ENCODE measurements at regions not wholly inside any gene's neighbourhood (a gene's known extent, or its start where the extent isn't known, plus 50 kb on each side); places are given as distances from the start of the nearest gene placed in this dataset.
"Not testable (repeated sequence)": the region's sequence is repeated elsewhere in the genome, so short reads cannot be mapped to it uniquely, and the experiment has no call there.

DNA sequence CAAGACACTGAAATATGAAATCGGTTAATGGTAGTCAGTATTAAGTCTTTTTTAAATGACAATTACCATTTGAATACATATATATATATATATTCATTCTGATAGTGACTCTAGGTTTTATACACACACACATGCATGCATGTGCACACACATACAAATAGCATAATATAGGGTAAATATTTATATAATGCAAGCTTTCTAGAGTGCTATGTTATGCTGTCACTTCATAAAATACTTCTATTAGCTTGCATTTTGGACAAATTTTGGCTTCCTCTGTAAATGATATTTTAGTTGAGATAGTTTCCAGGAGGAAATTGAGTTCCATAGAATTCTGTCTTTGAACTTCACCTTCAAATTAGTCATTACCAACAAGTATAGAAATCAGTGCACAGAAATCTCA, 89.9 kb upstream of the EPHA3 start:
- H3K27ac ChIP-seq (ENCODE audit: low read length) = no peak overlapping the region
- H3K27me3 ChIP-seq (ENCODE audit: insufficient read depth, low read length) = no peaks in the 10 kb centered on the region
- no peaks in the 10 kb centered on the region for H3K9me3 ChIP-seq (ENCODE audit: insufficient read depth, low read depth, low read length)
- H3K4me1 ChIP-seq (ENCODE audit: insufficient read depth, low read length) = no peaks in the 10 kb centered on the region
- H3K9ac ChIP-seq (ENCODE audit: low read depth, low read length) = no peak overlapping the region
- H3K4me3 ChIP-seq (ENCODE audit: low read length) = no peak overlapping the region
- no peaks in the 10 kb centered on the region for H3K36me3 ChIP-seq (ENCODE audit: insufficient read depth, low read depth, low read length)

DNA sequence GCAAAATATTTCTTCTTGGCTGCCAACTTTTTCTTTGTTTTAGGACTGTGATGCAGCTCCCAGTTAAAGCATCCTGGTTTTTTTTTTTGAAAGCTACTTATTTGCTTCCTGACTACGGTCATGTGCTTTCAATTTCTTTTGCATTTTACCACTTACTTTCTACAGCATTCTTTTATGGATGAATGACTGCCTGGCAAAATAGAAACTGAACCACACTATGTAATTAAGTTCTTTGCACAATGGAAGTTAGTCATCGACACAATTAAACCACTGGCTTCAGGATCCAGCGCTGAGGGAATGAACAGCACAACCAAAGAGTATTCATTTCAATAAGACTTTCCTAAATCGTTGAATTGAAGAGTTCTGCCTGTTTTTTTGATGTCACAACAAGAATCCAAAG, 82.2 kb upstream of the EPHA3 start:
- H3K27ac ChIP-seq (ENCODE audit: low read length) = no peak overlapping the region
- H3K36me3 ChIP-seq (ENCODE audit: insufficient read depth, low read depth, low read length) = no peaks in the 10 kb centered on the region
- no peaks in the 10 kb centered on the region for H3K27me3 ChIP-seq (ENCODE audit: insufficient read depth, low read length)
- no peak overlapping the region for H3K4me3 ChIP-seq (ENCODE audit: low read length)
- H3K4me1 ChIP-seq (ENCODE audit: insufficient read depth, low read length) = no peaks in the 10 kb centered on the region
- H3K9me3 ChIP-seq (ENCODE audit: insufficient read depth, low read depth, low read length) = no peaks in the 10 kb centered on the region
- H3K9ac ChIP-seq (ENCODE audit: low read depth, low read length) = no peak overlapping the region

DNA sequence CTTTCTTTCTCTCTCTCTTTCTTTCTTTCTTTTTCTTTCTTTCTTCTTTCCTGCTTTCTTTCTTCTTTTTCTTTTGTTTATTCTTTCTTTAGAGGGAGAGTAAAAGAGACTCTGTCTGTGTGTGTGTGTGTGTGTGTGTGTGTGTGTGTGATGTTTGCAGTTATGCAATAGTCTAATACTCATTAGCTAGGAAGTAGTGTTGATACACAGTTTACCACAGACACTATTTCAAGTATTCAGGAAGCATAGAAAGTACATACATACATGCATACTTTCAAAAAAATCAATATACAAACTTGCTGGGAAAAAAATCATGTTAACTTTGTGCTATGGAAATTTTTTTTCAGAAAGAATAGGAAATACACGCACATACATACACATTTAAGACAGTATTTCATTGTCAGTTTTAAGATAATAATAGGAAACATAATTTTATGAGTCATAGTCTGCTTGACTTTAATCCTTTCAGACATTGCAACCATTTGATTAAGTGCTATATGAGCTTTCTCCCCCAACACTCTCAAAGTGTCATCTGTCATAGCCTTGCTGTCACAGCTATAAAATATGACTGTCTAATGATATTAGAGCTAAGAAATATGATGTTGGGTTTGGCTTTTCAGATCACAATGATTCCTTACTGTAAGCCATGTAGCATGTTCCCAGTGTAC, 74.9 kb upstream of the EPHA3 start:
- Histone ChIP-seq H3K4me1 (ENCODE audit: insufficient read depth, low read length) (no peaks in the 10 kb centered on the region), H3K36me3 (ENCODE audit: insufficient read depth, low read depth, low read length) (no peaks in the 10 kb centered on the region), H3K4me3 (ENCODE audit: low read length) (no peak overlapping the region), H3K9ac (ENCODE audit: low read depth, low read length) (no peak overlapping the region), H3K27me3 (ENCODE audit: insufficient read depth, low read length) (no peaks in the 10 kb centered on the region), H3K27ac (ENCODE audit: low read length) (no peak overlapping the region), H3K9me3 (ENCODE audit: insufficient read depth, low read depth, low read length) (no peaks in the 10 kb centered on the region; the same call in 1 of the 2 replicates)

DNA sequence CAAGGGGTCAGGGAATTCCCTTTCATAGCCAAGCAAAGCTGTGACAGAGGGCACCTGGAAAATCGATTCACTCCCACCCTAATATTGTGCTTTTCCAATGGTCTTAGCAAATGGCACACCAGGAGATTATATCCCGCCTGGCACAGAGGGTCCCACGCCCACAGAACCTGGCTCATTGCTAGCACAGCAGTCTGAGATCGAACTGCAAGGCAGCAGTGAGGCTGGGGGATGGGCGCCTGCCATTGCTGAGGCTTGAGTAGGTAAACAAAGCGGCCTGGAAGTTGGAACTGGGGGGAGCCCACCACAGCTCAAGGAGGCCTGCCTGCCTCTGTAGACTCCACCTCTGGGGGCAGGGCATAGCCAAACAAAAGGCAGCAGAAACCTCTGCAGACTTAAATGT, 72.7 kb upstream of the EPHA3 start:
- H3K27ac ChIP-seq (ENCODE audit: low read length); H3K4me1 ChIP-seq (ENCODE audit: insufficient read depth, low read length); H3K9me3 ChIP-seq (ENCODE audit: insufficient read depth, low read depth, low read length); H3K4me3 ChIP-seq (ENCODE audit: low read length); H3K36me3 ChIP-seq (ENCODE audit: insufficient read depth, low read depth, low read length); H3K27me3 ChIP-seq (ENCODE audit: insufficient read depth, low read length); H3K9ac ChIP-seq (ENCODE audit: low read depth, low read length): not testable (repeated sequence)

DNA sequence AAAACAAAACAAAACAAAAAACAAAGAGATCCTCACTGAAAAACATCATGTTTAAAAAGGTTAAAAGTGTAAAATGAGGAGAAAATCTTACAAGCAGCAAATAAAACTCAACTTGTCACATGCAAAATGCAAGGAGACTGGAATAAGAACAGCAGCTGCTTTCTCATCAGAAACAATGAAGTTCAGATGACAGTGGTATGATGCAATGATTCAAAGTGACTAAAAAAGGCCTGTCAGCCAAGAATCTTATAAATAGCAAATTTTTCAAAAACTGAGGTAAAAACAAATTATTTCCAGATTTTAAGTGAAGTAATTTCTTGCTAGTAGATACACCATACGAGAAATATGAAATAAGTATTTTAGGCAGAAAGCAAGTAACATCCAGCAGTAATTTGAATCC, 68.6 kb upstream of the EPHA3 start:
- Histone ChIP-seq H3K4me3 (ENCODE audit: low read length) (no peak overlapping the region), H3K27ac (ENCODE audit: low read length) (no peak overlapping the region), H3K9me3 (ENCODE audit: insufficient read depth, low read depth, low read length) (no peaks in the 10 kb centered on the region; the same call in 1 of the 2 replicates), H3K9ac (ENCODE audit: low read depth, low read length) (no peak overlapping the region), H3K27me3 (ENCODE audit: insufficient read depth, low read length) (no peaks in the 10 kb centered on the region), H3K4me1 (ENCODE audit: insufficient read depth, low read length) (no peaks in the 10 kb centered on the region; the same call in 1 of the 2 replicates), H3K36me3 (ENCODE audit: insufficient read depth, low read depth, low read length) (no peaks in the 10 kb centered on the region)

DNA sequence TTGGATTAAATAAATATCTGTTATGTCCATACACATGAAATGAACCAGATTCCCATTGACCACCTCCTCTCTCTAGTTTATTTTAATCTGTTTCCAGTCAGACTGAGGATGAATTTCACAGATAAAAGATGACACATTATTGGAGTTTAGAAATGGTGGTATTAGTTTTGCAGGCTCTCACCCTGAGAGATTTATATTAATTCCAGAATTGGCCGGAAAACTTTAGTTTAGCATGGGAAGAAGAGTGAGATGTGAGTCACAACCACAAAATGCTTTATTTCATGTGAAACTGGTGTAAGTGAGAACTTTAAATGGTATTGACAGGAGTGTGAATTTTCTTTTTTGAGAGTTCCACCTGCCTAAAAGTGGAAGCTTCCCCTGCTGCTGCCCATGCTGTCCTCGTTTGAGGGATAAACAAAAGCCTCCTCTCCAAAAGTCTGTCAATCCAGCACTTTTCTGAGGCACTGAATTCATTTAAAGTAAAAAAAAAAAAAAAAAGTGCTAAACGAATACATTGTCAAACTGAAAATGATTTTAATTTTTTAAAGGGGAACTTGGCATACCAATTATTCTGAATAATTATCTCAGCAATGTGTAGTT, 65.1 kb upstream of the EPHA3 start:
- Histone ChIP-seq H3K36me3 (ENCODE audit: insufficient read depth, low read depth, low read length) (no peaks in the 10 kb centered on the region), H3K4me3 (ENCODE audit: low read length) (no peak overlapping the region), H3K9ac (ENCODE audit: low read depth, low read length) (no peak overlapping the region), H3K4me1 (ENCODE audit: insufficient read depth, low read length) (peaks cover 10% of the 10 kb centered on the region; the same call in 1 of the 2 replicates), H3K27me3 (ENCODE audit: insufficient read depth, low read length) (no peaks in the 10 kb centered on the region), H3K9me3 (ENCODE audit: insufficient read depth, low read depth, low read length) (no peaks in the 10 kb centered on the region), H3K27ac (ENCODE audit: low read length) (no peak overlapping the region)

DNA sequence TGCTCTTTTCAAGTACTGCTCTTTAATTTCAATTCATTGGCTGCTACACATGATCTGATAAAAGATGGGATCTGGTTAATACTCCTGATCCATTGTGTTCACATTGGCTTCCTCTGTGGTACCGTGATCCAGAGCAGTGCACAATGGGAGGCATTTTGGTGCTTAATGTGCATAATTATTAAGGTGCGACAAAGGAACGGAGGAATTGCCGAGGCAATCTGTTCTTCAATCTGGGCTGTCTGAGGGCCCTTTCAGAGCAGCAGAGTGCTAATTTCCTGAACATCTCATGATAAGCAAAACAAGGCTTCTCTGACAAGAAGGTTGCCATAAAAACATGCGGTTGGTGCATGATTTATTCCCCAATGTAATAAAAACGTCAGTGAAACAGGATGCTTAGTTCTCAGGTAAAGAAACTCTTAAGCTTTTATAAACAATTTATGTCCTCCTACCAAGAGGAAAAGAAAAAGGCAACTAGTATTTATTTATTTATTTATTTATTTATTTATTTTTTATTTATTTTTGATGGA, 64.0 kb upstream of the EPHA3 start:
- Histone ChIP-seq H3K27ac (ENCODE audit: low read length) (no peak overlapping the region), H3K27me3 (ENCODE audit: insufficient read depth, low read length) (no peaks in the 10 kb centered on the region), H3K9ac (ENCODE audit: low read depth, low read length) (no peak overlapping the region), H3K4me1 (ENCODE audit: insufficient read depth, low read length) (peaks cover 10% of the 10 kb centered on the region; the same call in 1 of the 2 replicates), H3K36me3 (ENCODE audit: insufficient read depth, low read depth, low read length) (no peaks in the 10 kb centered on the region), H3K9me3 (ENCODE audit: insufficient read depth, low read depth, low read length) (no peaks in the 10 kb centered on the region), H3K4me3 (ENCODE audit: low read length) (no peak overlapping the region)

DNA sequence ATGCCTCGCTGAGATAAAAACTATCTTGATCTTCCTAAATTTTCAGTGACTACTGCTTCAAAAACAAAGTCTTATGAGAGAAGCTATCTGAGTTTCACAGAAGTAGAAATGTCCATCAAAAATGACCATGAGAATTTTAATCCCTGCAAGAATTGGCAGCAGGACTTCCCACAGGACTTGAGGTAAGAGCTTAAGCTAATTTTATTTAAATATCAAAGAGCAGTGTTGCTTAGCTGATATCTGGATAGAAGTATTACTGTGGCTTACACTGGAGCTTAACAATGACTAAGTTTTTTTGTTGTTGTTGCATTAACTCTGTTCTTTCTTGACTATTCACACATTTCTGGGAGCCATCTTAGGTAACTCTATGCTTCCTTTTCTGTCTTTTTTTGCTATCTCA, 60.8 kb upstream of the EPHA3 start:
- H3K27ac ChIP-seq (ENCODE audit: low read length) = no peak overlapping the region
- no peak overlapping the region for H3K4me3 ChIP-seq (ENCODE audit: low read length)
- H3K9me3 ChIP-seq (ENCODE audit: insufficient read depth, low read depth, low read length) = no peaks in the 10 kb centered on the region
- H3K27me3 ChIP-seq (ENCODE audit: insufficient read depth, low read length) = no peaks in the 10 kb centered on the region
- peaks cover 10% of the 10 kb centered on the region; the same call in 1 of the 2 replicates for H3K4me1 ChIP-seq (ENCODE audit: insufficient read depth, low read length)
- H3K36me3 ChIP-seq (ENCODE audit: insufficient read depth, low read depth, low read length) = no peaks in the 10 kb centered on the region
- H3K9ac ChIP-seq (ENCODE audit: low read depth, low read length) = no peak overlapping the region; the same call in 1 of the 2 replicates

DNA sequence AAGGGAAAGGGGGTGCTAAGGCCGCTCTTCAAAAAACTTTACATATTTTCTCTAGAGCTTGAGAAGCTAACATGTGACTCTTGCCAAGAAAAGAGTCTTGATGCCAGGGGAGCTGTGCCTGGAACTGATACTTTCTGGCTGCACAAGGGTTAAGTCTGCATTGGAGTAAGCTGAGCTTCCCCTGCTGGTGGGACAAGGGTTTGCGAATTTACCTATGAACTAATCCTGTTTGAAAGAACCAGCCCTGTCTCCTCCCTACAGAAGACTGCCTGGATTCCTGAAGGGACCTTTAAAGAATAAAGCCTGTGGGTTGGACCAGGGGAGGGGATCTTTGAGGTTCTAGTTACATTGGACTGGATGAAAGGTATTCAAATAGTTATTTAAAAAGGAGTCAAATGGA, 58.3 kb upstream of the EPHA3 start:
- Histone ChIP-seq H3K4me1 (ENCODE audit: insufficient read depth, low read length) (peaks cover 10% of the 10 kb centered on the region; the same call in 1 of the 2 replicates), H3K27ac (ENCODE audit: low read length) (no peak overlapping the region), H3K27me3 (ENCODE audit: insufficient read depth, low read length) (no peaks in the 10 kb centered on the region), H3K9ac (ENCODE audit: low read depth, low read length) (no peak overlapping the region), H3K36me3 (ENCODE audit: insufficient read depth, low read depth, low read length) (no peaks in the 10 kb centered on the region), H3K4me3 (ENCODE audit: low read length) (no peak overlapping the region), H3K9me3 (ENCODE audit: insufficient read depth, low read depth, low read length) (no peaks in the 10 kb centered on the region)

DNA sequence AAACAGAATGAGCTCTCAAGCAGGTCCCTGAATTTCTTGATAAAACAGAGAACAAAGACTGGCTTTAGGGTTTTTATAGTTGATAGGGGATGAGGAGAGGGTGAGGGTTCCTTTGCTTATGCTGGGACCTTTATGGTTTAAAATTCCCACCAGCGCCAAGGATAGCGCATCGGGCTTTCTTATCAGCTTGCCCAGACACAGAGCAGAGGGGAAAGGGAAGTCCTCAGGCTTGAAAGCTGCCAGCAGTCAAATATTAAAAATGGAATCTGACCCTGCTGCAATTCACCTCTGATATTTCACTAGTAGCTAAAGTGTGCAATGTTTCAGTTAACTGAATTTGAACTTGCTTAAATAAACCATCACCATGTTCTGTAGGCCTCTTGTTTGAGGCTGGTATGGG, 55.0 kb upstream of the EPHA3 start:
- Histone ChIP-seq H3K9me3 (ENCODE audit: insufficient read depth, low read depth, low read length) (no peaks in the 10 kb centered on the region), H3K9ac (ENCODE audit: low read depth, low read length) (no peak overlapping the region), H3K27me3 (ENCODE audit: insufficient read depth, low read length) (no peaks in the 10 kb centered on the region), H3K36me3 (ENCODE audit: insufficient read depth, low read depth, low read length) (no peaks in the 10 kb centered on the region), H3K4me1 (ENCODE audit: insufficient read depth, low read length) (no peaks in the 10 kb centered on the region), H3K27ac (ENCODE audit: low read length) (no peak overlapping the region), H3K4me3 (ENCODE audit: low read length) (no peak overlapping the region)

DNA sequence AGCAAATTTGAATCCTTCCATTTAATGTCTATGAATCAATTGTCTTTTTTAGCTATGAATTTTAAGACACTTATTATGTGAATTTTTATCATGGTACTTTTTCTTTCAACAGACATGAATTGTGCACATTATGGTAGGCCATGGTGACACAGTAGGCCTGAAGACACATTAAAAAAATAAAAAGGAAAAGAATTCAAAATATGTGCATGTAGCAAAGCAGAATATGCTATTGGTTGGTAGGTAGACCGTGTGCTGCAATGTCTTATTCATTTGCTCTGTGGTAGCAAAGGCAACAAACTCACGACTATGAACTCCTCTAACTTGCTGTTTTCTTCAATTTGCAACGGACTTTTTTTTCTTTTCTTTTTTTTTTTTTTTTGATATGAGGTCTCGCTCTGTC, 50.0 kb upstream of the EPHA3 start:
- H3K4me1 ChIP-seq (ENCODE audit: insufficient read depth, low read length) = no peaks in the 10 kb centered on the region
- no peaks in the 10 kb centered on the region for H3K36me3 ChIP-seq (ENCODE audit: insufficient read depth, low read depth, low read length)
- no peak overlapping the region for H3K9ac ChIP-seq (ENCODE audit: low read depth, low read length)
- no peaks in the 10 kb centered on the region for H3K27me3 ChIP-seq (ENCODE audit: insufficient read depth, low read length)
- H3K9me3 ChIP-seq (ENCODE audit: insufficient read depth, low read depth, low read length) = no peaks in the 10 kb centered on the region
- no peak overlapping the region for H3K4me3 ChIP-seq (ENCODE audit: low read length)
- no peak overlapping the region for H3K27ac ChIP-seq (ENCODE audit: low read length)

Measured in iPS-20b (cell line).